GM19351 (cell line): ENCODE measurements at regions not wholly inside any gene's neighbourhood (a gene's known extent, or its start where the extent isn't known, plus 50 kb on each side); places are given as distances from the start of the nearest gene placed in this dataset.

Experiments
- ATAC-seq: cut with Tn5 transposase; IDR thresholded peaks from one replicate; pipeline ENCODE4 v1.9.1; 2021; ENCODE audit warnings: mild to moderate bottlenecking, moderate library complexity; ENCODE audit not compliant: unreplicated experiment

DNA sequence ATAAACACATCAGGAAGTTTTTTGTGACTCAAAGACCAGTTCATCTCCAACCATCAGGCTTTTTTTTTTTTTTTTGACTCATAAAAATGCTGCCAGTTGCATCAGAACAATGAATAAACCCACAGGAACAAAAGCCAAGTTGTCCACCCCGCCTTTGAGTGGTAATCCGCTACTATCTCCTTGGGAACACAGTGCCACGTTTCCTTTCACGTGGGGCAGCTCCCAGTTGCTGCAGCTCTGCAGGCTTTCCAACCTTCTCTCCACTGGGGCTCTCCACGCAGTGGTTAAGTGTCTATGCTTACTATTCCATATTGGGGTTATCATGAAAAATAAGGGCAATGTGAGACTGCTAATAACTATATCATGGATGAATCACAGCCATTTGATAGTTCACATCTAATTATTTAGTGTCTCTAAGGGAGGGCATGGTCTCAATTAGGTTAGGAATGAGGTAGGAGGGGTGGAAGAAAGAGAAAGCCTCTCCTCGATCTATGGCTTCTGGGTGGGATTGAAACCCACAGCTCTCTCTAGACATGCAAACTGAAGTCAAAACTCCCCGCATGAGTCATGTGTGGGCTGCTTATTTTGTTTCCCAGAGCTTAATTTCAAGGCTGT lies 55.8 kb upstream of the ACTBL2 start:
- no peak for ATAC-seq

DNA sequence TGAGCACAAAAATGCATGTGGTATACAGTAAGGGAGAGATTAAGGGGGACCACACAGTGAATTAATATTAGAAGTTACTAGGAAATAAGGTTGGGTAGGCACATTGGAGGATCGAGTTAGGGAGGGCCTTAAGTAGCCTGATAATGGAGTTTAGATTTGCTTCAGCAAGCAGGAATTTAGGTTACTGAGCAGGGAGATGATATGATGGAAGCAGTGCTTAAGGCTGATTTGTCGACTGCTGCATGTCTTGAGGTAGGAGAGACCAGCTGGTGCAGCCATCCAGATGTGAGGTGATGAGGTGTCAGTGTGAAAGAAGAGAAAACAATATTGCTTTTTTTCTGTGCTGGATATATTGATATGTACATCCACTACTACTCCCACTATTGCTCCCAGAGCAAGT lies 55.2 kb upstream of the ACTBL2 start:
- ATAC-seq, result no peak

DNA sequence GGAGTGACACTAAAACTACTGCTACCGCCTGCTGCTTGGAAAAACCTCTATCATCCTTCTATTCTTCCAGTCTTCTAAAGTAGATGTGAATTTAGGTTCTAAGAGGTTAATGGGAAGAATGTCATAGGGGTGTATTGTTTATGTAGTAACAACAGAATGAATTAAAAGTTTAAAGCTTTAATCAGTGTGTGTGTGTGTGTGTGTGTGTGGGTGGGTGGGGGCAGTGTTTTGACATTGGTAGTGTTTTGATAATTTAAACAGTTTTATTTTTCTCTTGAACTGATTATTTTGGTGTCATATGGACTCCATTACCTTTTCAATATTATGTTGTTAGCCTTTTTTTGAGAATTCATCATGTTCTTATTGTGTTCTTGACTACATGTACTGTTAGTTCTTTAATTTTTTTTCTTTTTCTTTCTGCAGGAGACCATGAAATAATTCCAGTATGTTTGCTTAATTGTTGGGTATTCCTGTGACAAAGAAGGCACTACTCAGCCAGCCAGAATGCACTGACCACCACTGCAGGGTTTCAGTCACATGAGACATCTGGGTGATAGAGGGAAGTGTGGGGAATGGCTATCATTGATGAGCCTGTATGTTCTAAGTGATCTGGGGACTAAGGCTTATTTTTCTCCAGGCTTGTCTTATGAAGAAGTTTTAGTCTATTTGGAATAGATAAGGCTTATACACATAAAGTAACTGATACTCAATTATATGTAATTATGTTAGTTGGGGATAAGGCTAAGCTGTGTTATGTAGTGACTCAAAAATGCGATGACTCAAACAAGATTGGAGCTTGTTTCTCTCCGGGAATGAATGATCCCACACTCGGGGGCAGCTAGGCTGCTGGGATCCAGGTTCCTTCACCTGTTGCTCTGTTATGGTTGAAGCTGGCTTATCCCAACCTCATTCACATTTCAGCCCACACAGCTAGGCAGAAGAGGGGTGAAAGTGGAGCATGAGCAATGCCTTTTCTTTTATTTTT lies 50.2 kb upstream of the ACTBL2 start:
- ATAC-seq, result no peak
